Activated T-cell treated with anti-CD3 and anti-CD28 coated beads for 48 hours (primary cell): ENCODE measurements at regions not wholly inside any gene's neighbourhood (a gene's known extent, or its start where the extent isn't known, plus 50 kb on each side); places are given as distances from the start of the nearest gene placed in this dataset.

Experiments used
- DNase-seq: peaks from one replicate; pipeline ENCODE4 v3.0.0-alpha.2; 2020; ENCODE audit warnings: low read depth

DNA sequence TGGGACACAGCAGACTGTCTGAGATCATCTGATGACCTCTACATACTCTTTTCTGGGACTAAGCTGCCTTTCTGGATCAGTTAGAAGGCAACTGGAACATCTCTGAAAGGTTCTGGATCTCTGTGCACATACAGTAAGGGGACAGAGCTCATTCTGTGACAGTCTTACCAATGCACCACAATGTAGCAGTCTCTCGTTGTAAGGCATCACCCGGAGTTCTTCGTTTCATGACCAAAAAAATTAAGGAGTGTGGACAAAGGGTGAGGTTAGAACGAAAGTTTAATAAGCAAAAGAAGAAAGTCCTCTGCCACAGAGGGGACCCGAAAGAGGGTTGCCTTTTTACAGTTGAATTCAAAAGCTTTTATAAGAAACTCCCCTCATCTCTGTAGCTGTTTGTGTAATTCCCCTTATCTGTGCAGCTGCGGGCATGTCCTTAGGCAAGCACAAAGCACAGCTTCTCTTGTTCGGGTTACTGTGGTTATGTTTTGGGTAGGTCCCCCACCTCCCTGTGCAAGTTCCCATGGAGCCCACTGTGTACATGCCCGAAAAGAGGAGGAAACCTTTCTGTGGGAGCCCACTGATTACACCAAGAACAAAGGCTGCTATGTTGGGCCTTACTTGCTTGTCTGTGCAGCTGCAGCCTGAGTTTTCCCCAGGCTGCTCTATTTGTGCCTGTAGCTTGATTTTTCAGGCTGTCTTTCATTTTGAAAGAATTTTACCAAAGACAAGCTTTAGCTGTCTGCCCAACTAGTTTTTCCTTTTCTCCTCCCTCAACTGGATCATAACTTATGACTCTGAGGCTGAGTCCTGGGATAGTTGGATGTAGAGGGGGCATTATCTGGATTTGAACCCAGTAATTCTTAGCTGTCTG lies 53.1 kb upstream of the CACNA1E start:
- DNase-seq, result no peak
